ENCODE measurements at regions not wholly inside any gene's neighbourhood (a gene's known extent, or its start where the extent isn't known, plus 50 kb on each side); places are given as distances from the start of the nearest gene placed in this dataset.

GRCh38 chr11:92384802-92385201, 160.2 kb downstream of the FAT3 start:
- WGBS, 2 donors, result 15 to 27% methylated on average over 2 of the region's 2 CpGs
- Histone ChIP-seq H3K4me1 (peaks cover 0 to 14% (median 0%) of the 10 kb centered on the region in 4 donors), H3K4me3 (no peak overlapping the region), H3K27ac (no peak overlapping the region), H3K36me3 (no peaks in the 10 kb centered on the region), H3K9me3 (no peaks in the 10 kb centered on the region), H3K27me3 (no peaks in the 10 kb centered on the region)
- no peak for DNase-seq (ENCODE audit: low spot score in 2 of 2)
- TF ChIP-seq EP300 (IDR thresholded peaks at IDR 0.05) (no peak), CTCF (IDR thresholded peaks at IDR 0.05) (no peak), POLR2A (IDR thresholded peaks at IDR 0.05) (no peak)

GRCh38 chr11:92386577-92386976, 162.0 kb downstream of the FAT3 start:
- Histone ChIP-seq H3K9me3 (no peaks in the 10 kb centered on the region), H3K36me3 (no peaks in the 10 kb centered on the region), H3K27me3 (no peaks in the 10 kb centered on the region), H3K4me1 (peaks cover 0 to 14% (median 0%) of the 10 kb centered on the region in 4 donors), H3K4me3 (no peak overlapping the region), H3K27ac (no peak overlapping the region)
- no peak for DNase-seq (ENCODE audit: low spot score in 2 of 2)
- 80 to 83% methylated on average over 5 of the region's 5 CpGs for WGBS, 2 donors
- TF ChIP-seq POLR2A (IDR thresholded peaks at IDR 0.05) (no peak), EP300 (IDR thresholded peaks at IDR 0.05) (no peak), CTCF (IDR thresholded peaks at IDR 0.05) (no peak)

- H3K4me1 ChIP-seq, result peaks cover 0 to 14% (median 0%) of the 10 kb centered on the region in 4 donors
- H3K4me3 ChIP-seq, result no peak overlapping the region
- H3K27ac ChIP-seq, result no peak overlapping the region
- no peak for TF ChIP-seq CTCF (IDR thresholded peaks at IDR 0.05)
- TF ChIP-seq EP300 (IDR thresholded peaks at IDR 0.05), result no peak
- no peak for TF ChIP-seq POLR2A (IDR thresholded peaks at IDR 0.05)
- no peaks in the 10 kb centered on the region for H3K27me3 ChIP-seq
- H3K9me3 ChIP-seq, result no peaks in the 10 kb centered on the region
- no peak for DNase-seq (ENCODE audit: low spot score in 2 of 2)
- H3K36me3 ChIP-seq, result no peaks in the 10 kb centered on the region
Measured at GRCh38 chr11:92387859-92388258, 163.2 kb downstream of the FAT3 start.

- no peak overlapping the region for H3K4me3 ChIP-seq
- no peaks in the 10 kb centered on the region for H3K36me3 ChIP-seq
- WGBS, 2 donors, result 86 to 100% methylated on average over 1 of the region's 1 CpG
- peaks cover 0 to 14% (median 0%) of the 10 kb centered on the region in 4 donors for H3K4me1 ChIP-seq
- no peak overlapping the region for H3K27ac ChIP-seq
- TF ChIP-seq EP300 (IDR thresholded peaks at IDR 0.05) (no peak), CTCF (IDR thresholded peaks at IDR 0.05) (no peak), POLR2A (IDR thresholded peaks at IDR 0.05) (no peak)
- no peaks in the 10 kb centered on the region for H3K27me3 ChIP-seq
- no peak for DNase-seq (ENCODE audit: low spot score in 2 of 2)
- no peaks in the 10 kb centered on the region for H3K9me3 ChIP-seq
Measured at GRCh38 chr11:92388380-92388779, 163.8 kb downstream of the FAT3 start.

GRCh38 chr11:92390783-92391182, 166.2 kb downstream of the FAT3 start:
- H3K36me3 ChIP-seq, result no peaks in the 10 kb centered on the region
- no peak for TF ChIP-seq EP300 (IDR thresholded peaks at IDR 0.05)
- no peak for DNase-seq (ENCODE audit: low spot score in 2 of 2)
- no peaks in the 10 kb centered on the region for H3K4me1 ChIP-seq
- no peak overlapping the region for H3K27ac ChIP-seq
- no peaks in the 10 kb centered on the region for H3K27me3 ChIP-seq
- no peaks in the 10 kb centered on the region for H3K9me3 ChIP-seq
- no peak overlapping the region for H3K4me3 ChIP-seq

- no peaks in the 10 kb centered on the region for H3K36me3 ChIP-seq
- H3K4me3 ChIP-seq, result no peak overlapping the region
- TF ChIP-seq CTCF (IDR thresholded peaks at IDR 0.05) (no peak), POLR2A (IDR thresholded peaks at IDR 0.05) (no peak), EP300 (IDR thresholded peaks at IDR 0.05) (no peak)
- H3K27me3 ChIP-seq, result no peaks in the 10 kb centered on the region
- H3K9me3 ChIP-seq, result no peaks in the 10 kb centered on the region
- H3K27ac ChIP-seq, result no peak overlapping the region
- H3K4me1 ChIP-seq, result no peaks in the 10 kb centered on the region
- DNase-seq (ENCODE audit: low spot score in 2 of 2), result no peak
Measured at GRCh38 chr11:92391364-92391763, 166.7 kb downstream of the FAT3 start.
